Ovary (tissue), 7 donors: ENCODE measurements at regions not wholly inside any gene's neighbourhood (a gene's known extent, or its start where the extent isn't known, plus 50 kb on each side); places are given as distances from the start of the nearest gene placed in this dataset.
"Not testable (repeated sequence)": the region's sequence is repeated elsewhere in the genome, so short reads cannot be mapped to it uniquely, and the experiment has no call there.

Experiments
- DNase-seq, 5 donors: peaks; one replicate each; pipeline ENCODE4 v3.0.0-alpha.2; 2019 to 2020
- H3K27ac ChIP-seq, 2 donors: fragments of 200-600 bp; one replicate each; pipeline versions ENCODE4 v1.5.1 to v1.8.0; 2019 to 2022
- H3K27me3 ChIP-seq: fragments of 200-600 bp; one replicate; pipeline ENCODE4 v1.8.0; 2022
- H3K36me3 ChIP-seq: fragments of 200-600 bp; sonication (generic); one replicate; pipeline ENCODE4 v1.5.1; 2019
- H3K4me1 ChIP-seq: one replicate; pipeline ENCODE4 v1.8.1; 2013; ENCODE audit warnings: mild to moderate bottlenecking, moderate library complexity; ENCODE audit not compliant: insufficient read depth
- H3K4me3 ChIP-seq: fragments of 200-600 bp; sonication (generic); one replicate; pipeline ENCODE4 v1.5.1; 2017
- H3K9me3 ChIP-seq, 2 donors: fragments of 200-600 bp in 1 of 2; sonication (generic) in 1 of 2; one replicate each; pipeline versions ENCODE4 v1.5.1 to v1.8.1; 2013 to 2019; ENCODE audit warnings: mild to moderate bottlenecking in 1 of 2, moderate library complexity in 1 of 2
- EP300 ChIP-seq: sonication (generic); formaldehyde crosslinking; IDR thresholded peaks from one replicate; pipeline ENCODE4 v1.6.1; 2017; ENCODE audit warnings: antibody characterized with exemption
- POLR2A ChIP-seq: fragments of 450-650 bp; IDR thresholded peaks from one replicate; pipeline ENCODE4 v1.6.1; 2017; ENCODE audit warnings: antibody characterized with exemption, mild to moderate bottlenecking, moderate library complexity
- WGBS, 3 donors: extraction: QIAGEN DNeasy Blood & Tissue Kit in 1 of 3; methylation state at CpG; one replicate each; pipeline versions ENCODE4 v1.1.5 to v1.1.7; 2013 to 2017; 5-methylcytosine and 5-hydroxymethylcytosine counted together
- intact Hi-C, 4 donors: fragments of 100-400 bp; cut with DNase I; formaldehyde crosslinking; loops; one replicate each; pipeline versions ENCODE4 v1.11.0 to v1.15.1; 2022 to 2023
- TF ChIP-seq, protein P1 (sequence below), 3 donors: fragments of 450-650 bp in 2 of 3; fragments of 200-600 bp in 1 of 3; IDR thresholded peaks; one replicate each; pipeline versions ENCODE4 v1.5.1 to v1.8.0; 2016 to 2022; ENCODE audit warnings: antibody characterized with exemption in 3 of 3, mild to moderate bottlenecking in 1 of 3
- donor health status: DM: no; HTN: no; CAD: no; lungs with moderate emphysema.
- donor health status: DM: no; HTN: no; CAD: no.
- donor health status: Bipolar disorder and iron deficiency.
- donor health status: DM: no; HTN: no; CAD: no.
- donor health status: DM: yes; HTN: yes; CAD: no.

DNA sequence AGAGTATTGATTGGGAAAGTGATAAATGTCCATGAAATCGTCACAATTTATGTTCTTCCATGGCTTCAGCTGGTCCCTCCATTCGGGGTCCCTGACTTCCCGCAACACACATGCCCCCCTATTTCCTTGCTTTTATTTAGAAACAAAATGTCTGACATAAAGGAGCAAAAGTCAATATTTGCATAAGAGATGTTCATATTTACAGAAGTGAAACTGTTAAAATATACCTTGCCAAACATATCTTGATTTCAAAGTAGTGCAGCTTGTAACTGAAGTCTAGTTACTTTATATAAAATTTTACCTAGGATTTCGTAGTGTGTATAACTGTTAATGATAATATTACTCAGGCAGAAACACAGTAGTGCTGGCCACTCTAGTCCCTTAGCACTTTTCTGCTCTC is 548.9 kb upstream of the ADGRB3 start:
- Histone ChIP-seq H3K27ac (no peak overlapping the region), H3K36me3 (no peaks in the 10 kb centered on the region), H3K4me3 (no peak overlapping the region), H3K27me3 (no peaks in the 10 kb centered on the region), H3K4me1 (no peaks in the 10 kb centered on the region), H3K9me3 (no peaks in the 10 kb centered on the region)
- intact Hi-C loops, result no loop called here
- 87 to 91% (median 90%) methylated on average over 4 of the region's 4 CpGs for WGBS, 3 donors
- no peak for DNase-seq
- TF ChIP-seq EP300 (no peak), POLR2A (no peak)
- TF ChIP-seq, protein P1, sequence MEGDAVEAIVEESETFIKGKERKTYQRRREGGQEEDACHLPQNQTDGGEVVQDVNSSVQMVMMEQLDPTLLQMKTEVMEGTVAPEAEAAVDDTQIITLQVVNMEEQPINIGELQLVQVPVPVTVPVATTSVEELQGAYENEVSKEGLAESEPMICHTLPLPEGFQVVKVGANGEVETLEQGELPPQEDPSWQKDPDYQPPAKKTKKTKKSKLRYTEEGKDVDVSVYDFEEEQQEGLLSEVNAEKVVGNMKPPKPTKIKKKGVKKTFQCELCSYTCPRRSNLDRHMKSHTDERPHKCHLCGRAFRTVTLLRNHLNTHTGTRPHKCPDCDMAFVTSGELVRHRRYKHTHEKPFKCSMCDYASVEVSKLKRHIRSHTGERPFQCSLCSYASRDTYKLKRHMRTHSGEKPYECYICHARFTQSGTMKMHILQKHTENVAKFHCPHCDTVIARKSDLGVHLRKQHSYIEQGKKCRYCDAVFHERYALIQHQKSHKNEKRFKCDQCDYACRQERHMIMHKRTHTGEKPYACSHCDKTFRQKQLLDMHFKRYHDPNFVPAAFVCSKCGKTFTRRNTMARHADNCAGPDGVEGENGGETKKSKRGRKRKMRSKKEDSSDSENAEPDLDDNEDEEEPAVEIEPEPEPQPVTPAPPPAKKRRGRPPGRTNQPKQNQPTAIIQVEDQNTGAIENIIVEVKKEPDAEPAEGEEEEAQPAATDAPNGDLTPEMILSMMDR (IDR thresholded peaks at IDR 0.05), result no peak

DNA sequence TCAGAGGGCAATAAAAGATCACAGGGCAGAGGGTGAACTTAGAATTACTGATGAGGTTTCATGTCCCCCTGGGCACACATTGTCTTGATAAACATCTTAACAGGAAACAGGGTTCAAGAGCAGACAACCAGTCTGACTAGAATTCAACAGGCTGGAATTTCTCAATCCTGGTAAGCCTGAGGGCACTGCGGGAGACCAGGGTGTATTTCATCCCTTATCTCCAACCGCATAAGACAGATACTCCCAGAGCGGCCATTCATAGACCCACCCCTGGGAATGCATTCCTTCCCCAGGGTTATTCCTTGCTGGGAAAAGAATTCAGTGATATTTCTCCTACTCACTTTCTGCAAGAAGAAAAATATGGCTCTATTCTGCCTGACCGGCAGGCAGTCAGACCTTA is 549.5 kb upstream of the ADGRB3 start:
- H3K9me3 ChIP-seq, H3K4me1 ChIP-seq, intact Hi-C loops, DNase-seq, H3K4me3 ChIP-seq, H3K27ac ChIP-seq, H3K36me3 ChIP-seq, H3K27me3 ChIP-seq: not testable (repeated sequence)
- WGBS, 3 donors, result 81 to 89% (median 84%) methylated on average over 4 of the region's 4 CpGs

DNA sequence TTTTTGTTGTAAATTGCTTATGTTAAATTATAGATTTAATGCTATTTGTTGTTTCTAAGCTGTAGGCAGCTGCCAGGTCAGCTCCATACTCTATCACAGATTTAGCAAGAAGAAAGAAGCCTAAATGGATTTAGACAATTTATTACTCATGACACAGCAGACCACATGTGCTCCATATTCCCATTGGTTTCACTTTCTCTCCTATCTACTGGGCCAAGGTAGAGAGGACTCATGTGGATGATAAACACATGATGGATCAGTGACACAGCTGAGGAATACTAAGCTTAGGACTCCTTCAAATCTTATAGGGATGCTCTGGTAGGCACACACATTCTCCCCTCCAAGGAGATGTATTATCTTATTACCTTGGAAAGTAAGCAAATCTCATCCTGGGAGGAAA is 553.0 kb upstream of the ADGRB3 start:
- no peaks in the 10 kb centered on the region for H3K36me3 ChIP-seq
- TF ChIP-seq, protein P1 (IDR thresholded peaks at IDR 0.05), result no peak
- TF ChIP-seq EP300, result no peak
- intact Hi-C loops, result no loop called here
- H3K9me3 ChIP-seq, result no peaks in the 10 kb centered on the region
- no peak overlapping the region for H3K27ac ChIP-seq
- no peaks in the 10 kb centered on the region for H3K4me1 ChIP-seq
- DNase-seq, result no peak
- H3K27me3 ChIP-seq, result no peaks in the 10 kb centered on the region
- no peak overlapping the region for H3K4me3 ChIP-seq

DNA sequence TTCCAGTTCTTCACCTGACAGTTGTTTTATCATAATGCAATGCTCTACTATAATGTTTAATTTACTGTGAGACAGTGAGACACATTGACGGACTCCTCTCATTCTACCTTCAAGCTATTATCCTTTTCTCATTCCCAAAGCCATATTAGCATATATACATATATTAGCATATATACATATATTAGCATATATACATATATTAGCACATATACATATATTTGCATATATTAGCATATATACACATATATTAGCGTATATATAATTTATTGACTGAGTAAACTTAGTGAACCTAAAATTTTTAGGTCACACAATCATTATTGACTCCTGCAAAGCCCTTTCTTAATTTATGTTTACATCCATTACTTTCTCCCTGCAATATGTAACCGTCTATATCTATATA is 555.0 kb upstream of the ADGRB3 start:
- Histone ChIP-seq H3K4me3 (no peak overlapping the region), H3K9me3 (no peaks in the 10 kb centered on the region), H3K36me3 (no peaks in the 10 kb centered on the region), H3K27me3 (no peaks in the 10 kb centered on the region), H3K27ac (no peak overlapping the region), H3K4me1 (no peaks in the 10 kb centered on the region)
- intact Hi-C loops, result no loop called here
- 59 to 85% (median 74%) methylated on average over 3 of the region's 3 CpGs for WGBS, 3 donors
- TF ChIP-seq, protein P1 (IDR thresholded peaks at IDR 0.05), result no peak
- TF ChIP-seq EP300, result no peak
- TF ChIP-seq POLR2A, result no peak
- DNase-seq, result no peak

DNA sequence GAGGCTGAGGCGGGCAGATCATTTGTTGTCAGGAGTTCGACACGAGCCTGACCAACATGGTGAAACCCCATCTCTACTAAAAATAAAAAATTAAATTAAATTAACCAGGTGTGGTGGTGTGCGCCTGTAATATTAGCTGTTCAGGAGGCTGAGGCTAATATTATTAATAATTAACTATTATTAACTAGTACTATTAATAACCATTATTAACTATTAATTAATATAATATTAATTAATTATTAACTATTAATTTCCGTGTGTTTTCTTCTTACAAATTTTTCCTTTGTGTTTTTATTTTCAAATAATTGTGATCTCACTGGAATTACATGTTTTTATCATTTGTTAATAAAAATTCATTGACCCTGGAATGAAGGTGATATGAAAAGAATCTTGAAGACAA is 557.4 kb upstream of the ADGRB3 start:
- Histone ChIP-seq H3K27ac (no peak overlapping the region), H3K9me3 (no peaks in the 10 kb centered on the region), H3K36me3 (no peaks in the 10 kb centered on the region), H3K4me3 (no peak overlapping the region), H3K4me1 (no peaks in the 10 kb centered on the region), H3K27me3 (no peaks in the 10 kb centered on the region)
- intact Hi-C loops, result no loop called here
- no peak for DNase-seq
- TF ChIP-seq POLR2A, result no peak
- TF ChIP-seq EP300, result no peak
- TF ChIP-seq, protein P1 (IDR thresholded peaks at IDR 0.05), result no peak
- WGBS, 3 donors, result 92 to 94% (median 93%) methylated on average over 5 of the region's 5 CpGs
